Breast epithelium (tissue), 3 donors: ENCODE measurements at regions not wholly inside any gene's neighbourhood (a gene's known extent, or its start where the extent isn't known, plus 50 kb on each side); places are given as distances from the start of the nearest gene placed in this dataset.

Experiments
- POLR2A ChIP-seq: fragments of 450-650 bp; IDR thresholded peaks from one replicate; pipeline ENCODE4 v1.6.1; 2016; ENCODE audit warnings: antibody characterized with exemption, mild to moderate bottlenecking, moderate library complexity
- TF ChIP-seq, protein P1 (sequence below), 3 donors: fragments of 450-650 bp; IDR thresholded peaks; one replicate each; pipeline ENCODE4 v1.5.1; 2016 to 2017; ENCODE audit warnings: antibody characterized with exemption in 3 of 3, mild to moderate bottlenecking in 3 of 3, moderate library complexity in 3 of 3

DNA sequence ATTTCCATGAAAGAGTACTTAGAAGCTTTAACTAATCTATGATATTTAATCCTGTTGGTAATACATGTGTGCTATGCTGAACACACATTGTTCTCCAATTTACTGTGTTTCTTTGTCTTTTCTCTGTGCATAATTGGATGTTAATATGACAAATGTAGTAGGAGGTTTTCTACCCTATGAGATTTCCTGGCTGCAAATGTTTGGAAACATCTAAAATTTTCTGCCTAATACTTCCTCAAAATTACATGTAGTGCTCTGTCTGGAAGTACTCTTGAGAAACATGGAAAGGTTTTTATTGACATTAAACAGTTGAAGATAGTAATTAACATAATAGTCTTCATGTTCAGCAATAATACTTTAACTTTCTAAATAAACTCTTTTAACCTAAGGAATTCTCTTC, 213.0 kb downstream of the KITLG start:
- TF ChIP-seq, protein P1, sequence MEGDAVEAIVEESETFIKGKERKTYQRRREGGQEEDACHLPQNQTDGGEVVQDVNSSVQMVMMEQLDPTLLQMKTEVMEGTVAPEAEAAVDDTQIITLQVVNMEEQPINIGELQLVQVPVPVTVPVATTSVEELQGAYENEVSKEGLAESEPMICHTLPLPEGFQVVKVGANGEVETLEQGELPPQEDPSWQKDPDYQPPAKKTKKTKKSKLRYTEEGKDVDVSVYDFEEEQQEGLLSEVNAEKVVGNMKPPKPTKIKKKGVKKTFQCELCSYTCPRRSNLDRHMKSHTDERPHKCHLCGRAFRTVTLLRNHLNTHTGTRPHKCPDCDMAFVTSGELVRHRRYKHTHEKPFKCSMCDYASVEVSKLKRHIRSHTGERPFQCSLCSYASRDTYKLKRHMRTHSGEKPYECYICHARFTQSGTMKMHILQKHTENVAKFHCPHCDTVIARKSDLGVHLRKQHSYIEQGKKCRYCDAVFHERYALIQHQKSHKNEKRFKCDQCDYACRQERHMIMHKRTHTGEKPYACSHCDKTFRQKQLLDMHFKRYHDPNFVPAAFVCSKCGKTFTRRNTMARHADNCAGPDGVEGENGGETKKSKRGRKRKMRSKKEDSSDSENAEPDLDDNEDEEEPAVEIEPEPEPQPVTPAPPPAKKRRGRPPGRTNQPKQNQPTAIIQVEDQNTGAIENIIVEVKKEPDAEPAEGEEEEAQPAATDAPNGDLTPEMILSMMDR (IDR thresholded peaks at IDR 0.05) = no peak
- no peak for TF ChIP-seq POLR2A
